CD4-positive, alpha-beta T cell (primary cell): ENCODE measurements at regions not wholly inside any gene's neighbourhood (a gene's known extent, or its start where the extent isn't known, plus 50 kb on each side); places are given as distances from the start of the nearest gene placed in this dataset.
"Not testable (repeated sequence)": the region's sequence is repeated elsewhere in the genome, so short reads cannot be mapped to it uniquely, and the experiment has no call there.

Experiments used
- ATAC-seq: fragments of 200-7000 bp; cut with Tn5 transposase; one replicate; pipeline ENCODE4 v1.10.0; 2022; ENCODE audit warnings: mild to moderate bottlenecking; ENCODE audit not compliant: poor library complexity
- CTCF ChIA-PET: fragments of 350-600 bp; sonication (Branson Sonifier 250); formaldehyde crosslinking; loops from one replicate; lab custom pipeline; 2021; ENCODE audit warnings: antibody characterized with exemption, inconsistent platforms; lab: Charles Lee
- POLR2A ChIA-PET: fragments of 350-600 bp; sonication (Branson Sonifier 250); formaldehyde crosslinking; loops from one replicate; lab custom pipeline; 2021; ENCODE audit warnings: antibody characterized with exemption, inconsistent platforms; lab: Charles Lee
- DNase-seq, 14 experiments: peaks; one replicate each; pipeline ENCODE4 v3.0.0-alpha.2; 2013 to 2020; ENCODE audit warnings: mixed read lengths in 2 of 14
- H3K27ac ChIP-seq, 2 donors: one replicate each; pipeline versions ENCODE4 v1.5.1 to v1.7.0; 2013; ENCODE audit warnings: low read length in 2 of 2, low read depth in 1 of 2, mild to moderate bottlenecking in 1 of 2
- H3K27me3 ChIP-seq, 2 experiments: 1 replicate in 1 of 2; 2 replicates in 1 of 2; pipeline versions ENCODE4 v1.6.1 to v1.7.0; 2013; ENCODE audit warnings: low read length in 2 of 2, control low read depth in 1 of 2, mild to moderate bottlenecking in 1 of 2, moderate library complexity in 1 of 2; ENCODE audit not compliant: insufficient read depth in 2 of 2, control insufficient read depth in 1 of 2
- H3K36me3 ChIP-seq: one replicate; pipeline ENCODE4 v1.6.1; 2013; ENCODE audit warnings: low read length, control low read depth; ENCODE audit not compliant: insufficient read depth
- H3K4me1 ChIP-seq: one replicate; pipeline ENCODE4 v1.6.1; 2013; ENCODE audit warnings: low read length, control low read depth; ENCODE audit not compliant: insufficient read depth
- H3K4me3 ChIP-seq: one replicate; pipeline ENCODE4 v1.5.1; 2013; ENCODE audit warnings: mild to moderate bottlenecking, low read length, moderate library complexity
- H3K9me3 ChIP-seq, 2 experiments: 1 replicate in 1 of 2; 2 replicates in 1 of 2; pipeline versions ENCODE4 v1.6.1 to v1.7.0; 2013; ENCODE audit warnings: low read length in 2 of 2, mild to moderate bottlenecking in 2 of 2, control low read depth in 1 of 2, moderate library complexity in 1 of 2; ENCODE audit not compliant: control insufficient read depth in 1 of 2, insufficient read depth in 1 of 2
- H3K27ac Mint-ChIP-seq: one replicate; pipeline ENCODE4 v1.8.0; 2020; ENCODE audit warnings: mixed read lengths
- H3K27me3 Mint-ChIP-seq: one replicate; pipeline ENCODE4 v1.8.0; 2021; ENCODE audit warnings: mixed read lengths
- H3K36me3 Mint-ChIP-seq: one replicate; pipeline ENCODE4 v1.8.0; 2021; ENCODE audit warnings: low read depth, mixed read lengths
- H3K4me1 Mint-ChIP-seq: one replicate; pipeline ENCODE4 v1.8.0; 2021; ENCODE audit warnings: low read depth, mixed read lengths
- H3K4me3 Mint-ChIP-seq: one replicate; pipeline ENCODE4 v1.8.0; 2020; ENCODE audit warnings: mild to moderate bottlenecking, mixed read lengths
- H3K9me3 Mint-ChIP-seq: one replicate; pipeline ENCODE4 v1.8.0; 2020; ENCODE audit warnings: mixed read lengths
- intact Hi-C, 2 experiments: fragments of 100-400 bp; cut with DNase I in 1 of 2; cut with micrococcal nuclease in 1 of 2; formaldehyde crosslinking; loops; one replicate each; pipeline versions ENCODE4 v1.15.1 to v1.9.0; 2023 to 2025; cut with DNase I, micrococcal nuclease
- TF ChIP-seq, protein P1 (sequence below): fragments of 200-600 bp; IDR thresholded peaks from one replicate; pipeline ENCODE4 v1.8.0; 2022; ENCODE audit warnings: antibody characterized with exemption, mild to moderate bottlenecking

DNA sequence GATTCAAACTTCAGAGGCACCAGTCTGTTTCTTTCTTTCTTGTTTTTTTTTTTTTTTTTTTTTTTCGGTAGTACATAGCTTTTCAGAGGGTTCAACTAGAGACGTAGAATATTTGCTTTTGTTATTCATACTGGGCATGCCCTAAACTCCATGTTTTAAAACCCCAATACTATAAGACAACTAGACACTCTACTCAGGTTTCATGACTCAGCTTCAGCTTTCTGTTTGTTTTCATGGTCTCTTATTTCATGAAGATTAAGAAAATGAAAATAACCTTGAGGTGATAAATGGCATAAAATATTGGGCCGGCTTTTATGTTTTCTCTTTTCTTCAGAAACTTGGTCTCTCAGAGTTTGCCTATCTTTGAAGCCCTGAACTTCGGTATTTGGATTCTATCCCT is 2126.3 kb upstream of the ACO1 start:
- Histone ChIP-seq H3K27ac (no peak overlapping the region), H3K27me3 (no peaks in the 10 kb centered on the region), H3K36me3 (no peaks in the 10 kb centered on the region), H3K4me3 (no peak overlapping the region), H3K9me3 (peaks cover 0 to 11% of the 10 kb centered on the region in 2 experiments), H3K4me1 (no peaks in the 10 kb centered on the region)
- Mint-ChIP-seq H3K27ac (no peak overlapping the region), H3K36me3 (no peaks in the 10 kb centered on the region), H3K9me3 (peaks cover 10% of the 10 kb centered on the region), H3K4me1 (no peaks in the 10 kb centered on the region), H3K4me3 (no peak overlapping the region), H3K27me3 (no peaks in the 10 kb centered on the region)
- TF ChIP-seq, protein P1, sequence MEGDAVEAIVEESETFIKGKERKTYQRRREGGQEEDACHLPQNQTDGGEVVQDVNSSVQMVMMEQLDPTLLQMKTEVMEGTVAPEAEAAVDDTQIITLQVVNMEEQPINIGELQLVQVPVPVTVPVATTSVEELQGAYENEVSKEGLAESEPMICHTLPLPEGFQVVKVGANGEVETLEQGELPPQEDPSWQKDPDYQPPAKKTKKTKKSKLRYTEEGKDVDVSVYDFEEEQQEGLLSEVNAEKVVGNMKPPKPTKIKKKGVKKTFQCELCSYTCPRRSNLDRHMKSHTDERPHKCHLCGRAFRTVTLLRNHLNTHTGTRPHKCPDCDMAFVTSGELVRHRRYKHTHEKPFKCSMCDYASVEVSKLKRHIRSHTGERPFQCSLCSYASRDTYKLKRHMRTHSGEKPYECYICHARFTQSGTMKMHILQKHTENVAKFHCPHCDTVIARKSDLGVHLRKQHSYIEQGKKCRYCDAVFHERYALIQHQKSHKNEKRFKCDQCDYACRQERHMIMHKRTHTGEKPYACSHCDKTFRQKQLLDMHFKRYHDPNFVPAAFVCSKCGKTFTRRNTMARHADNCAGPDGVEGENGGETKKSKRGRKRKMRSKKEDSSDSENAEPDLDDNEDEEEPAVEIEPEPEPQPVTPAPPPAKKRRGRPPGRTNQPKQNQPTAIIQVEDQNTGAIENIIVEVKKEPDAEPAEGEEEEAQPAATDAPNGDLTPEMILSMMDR, result no peak
- POLR2A ChIA-PET, result no interaction called here
- intact Hi-C loops, result loop anchor here in 1 of 2 experiments (10.0 kb wide), 1 partner anchor 127 kb away; no protein-coding TSS in a partner anchor
- DNase-seq, result no peak
- ATAC-seq, result no peak
- CTCF ChIA-PET, result no interaction called here

DNA sequence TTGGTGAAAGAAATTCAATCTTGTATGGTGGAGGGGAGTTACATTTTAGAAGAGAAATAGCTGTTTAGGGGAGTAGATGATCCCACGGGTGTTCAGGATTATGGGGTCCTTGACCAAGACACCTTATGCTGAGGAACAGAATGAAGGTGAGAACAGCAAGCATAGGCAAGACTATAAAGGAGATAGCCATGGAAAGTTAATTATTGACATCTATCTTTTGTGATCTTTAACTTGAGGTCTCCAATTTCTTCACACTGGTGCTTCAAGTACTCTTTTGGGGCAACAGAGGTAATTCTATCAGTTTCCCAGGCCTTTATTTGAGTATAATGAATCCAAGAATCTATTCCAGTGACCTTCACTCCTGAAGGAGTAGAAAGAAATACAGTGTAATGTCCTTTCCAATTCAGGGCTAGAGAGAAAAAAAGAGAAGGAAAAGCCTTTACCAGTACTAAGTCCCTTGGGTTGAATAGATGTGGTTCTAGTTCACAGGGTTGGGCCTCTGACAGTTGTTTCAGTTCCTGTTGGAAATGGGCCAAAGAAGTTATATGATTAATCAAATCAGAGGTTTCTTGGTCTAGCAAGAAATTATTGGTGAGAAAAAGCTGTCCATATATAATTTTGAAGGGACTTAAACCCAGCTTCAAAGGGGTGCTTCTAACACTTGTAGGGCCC is 2104.1 kb upstream of the ACO1 start:
- no peaks in the 10 kb centered on the region for H3K27me3 ChIP-seq
- H3K9me3 ChIP-seq, result peaks cover 0 to 7% of the 10 kb centered on the region in 2 experiments
- no peak overlapping the region for H3K4me3 Mint-ChIP-seq
- no peak for ATAC-seq
- H3K27ac ChIP-seq, result no peak overlapping the region
- no peaks in the 10 kb centered on the region for H3K36me3 ChIP-seq
- CTCF ChIA-PET, result no interaction called here
- TF ChIP-seq, protein P1, result no peak
- no peaks in the 10 kb centered on the region for H3K27me3 Mint-ChIP-seq
- no peak overlapping the region for H3K27ac Mint-ChIP-seq
- no peaks in the 10 kb centered on the region for H3K36me3 Mint-ChIP-seq
- no peak for DNase-seq
- POLR2A ChIA-PET, result no interaction called here
- intact Hi-C loops, result no loop called here
- H3K4me1 Mint-ChIP-seq, result no peaks in the 10 kb centered on the region
- no peaks in the 10 kb centered on the region for H3K4me1 ChIP-seq
- no peak overlapping the region for H3K4me3 ChIP-seq
- H3K9me3 Mint-ChIP-seq, result peaks cover 5% of the 10 kb centered on the region

GRCh38 chr9:30289435-30289834 is 2095.0 kb upstream of the ACO1 start:
- ChIA-PET CTCF (no interaction called here), POLR2A (no interaction called here)
- Histone ChIP-seq H3K27ac (no peak overlapping the region), H3K27me3 (no peaks in the 10 kb centered on the region), H3K4me3 (no peak overlapping the region), H3K36me3 (no peaks in the 10 kb centered on the region), H3K9me3 (no peaks in the 10 kb centered on the region), H3K4me1 (no peaks in the 10 kb centered on the region)
- intact Hi-C loops, result no loop called here
- no peaks in the 10 kb centered on the region for H3K27me3 Mint-ChIP-seq
- H3K36me3 Mint-ChIP-seq, result no peaks in the 10 kb centered on the region
- H3K4me3 Mint-ChIP-seq, result no peak overlapping the region
- no peaks in the 10 kb centered on the region for H3K9me3 Mint-ChIP-seq
- TF ChIP-seq, protein P1, result no peak
- DNase-seq (no peak), ATAC-seq (no peak)
- no peak overlapping the region for H3K27ac Mint-ChIP-seq
- H3K4me1 Mint-ChIP-seq, result no peaks in the 10 kb centered on the region

DNA sequence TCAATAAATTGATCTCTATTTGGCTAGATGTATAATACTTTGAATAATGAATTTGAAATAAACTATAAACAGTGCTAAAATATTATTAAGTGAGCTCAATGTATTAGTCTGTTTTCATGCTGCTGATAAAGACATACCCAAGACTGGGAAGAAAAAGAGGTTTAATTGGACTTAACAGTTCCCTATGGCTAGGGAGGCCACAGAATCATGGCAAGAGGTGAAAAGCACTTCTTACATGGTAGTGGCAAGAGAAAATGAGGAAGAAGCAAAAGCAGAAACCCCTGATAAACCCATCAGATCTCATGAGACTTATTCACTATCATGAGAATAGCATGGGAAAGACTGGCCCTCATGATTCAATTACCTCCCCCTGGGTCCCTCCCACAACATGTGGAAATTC is 2092.4 kb upstream of the ACO1 start:
- H3K4me3 ChIP-seq, H3K36me3 Mint-ChIP-seq, H3K27me3 ChIP-seq, H3K27ac ChIP-seq, H3K4me1 Mint-ChIP-seq, H3K4me1 ChIP-seq, H3K27ac Mint-ChIP-seq, H3K36me3 ChIP-seq, ATAC-seq, H3K9me3 Mint-ChIP-seq, POLR2A ChIA-PET, DNase-seq, H3K27me3 Mint-ChIP-seq, H3K4me3 Mint-ChIP-seq, CTCF ChIA-PET, H3K9me3 ChIP-seq: not testable (repeated sequence)
- intact Hi-C loops, result loop anchor here in 1 of 2 experiments (10.0 kb wide), 1 partner anchor 57 kb away; no protein-coding TSS in a partner anchor
